HCT116 (cell line): ENCODE measurements at regions not wholly inside any gene's neighbourhood (a gene's known extent, or its start where the extent isn't known, plus 50 kb on each side); places are given as distances from the start of the nearest gene placed in this dataset.

Source experiments
- ATAC-seq: fragments of 200-7000 bp; cut with Tn5 transposase; 2 replicates; pipeline ENCODE4 v1.9.1; 2020; ENCODE audit warnings: mild to moderate bottlenecking, moderate library complexity
- BruUV-seq: library from RNA; stranded (reverse); fragments of 400-500 nt; replicated peaks from 2 replicates; lab custom pipeline; 2021; lab: Mats Ljungman, UMichigan
- CTCF ChIA-PET: fragments of 300-600 bp; sonication (Branson Sonifier 250); formaldehyde crosslinking; loops from one replicate; lab custom pipeline; 2021; ENCODE audit warnings: antibody characterized with exemption; lab: Charles Lee
- POLR2A ChIA-PET: fragments of 300-600, 350-600 bp; sonication (Branson Sonifier 250); formaldehyde crosslinking; loops from one replicate; lab custom pipeline; 2021; ENCODE audit warnings: antibody characterized with exemption; lab: Charles Lee
- RAD21 ChIA-PET, 2 experiments: fragments of 300-600 bp; sonication (Branson Sonifier 250); formaldehyde crosslinking; loops; one replicate each; lab custom pipeline; 2023; ENCODE audit warnings: low total read pairs in 2 of 2; ENCODE audit not compliant: uncharacterized antibody in 2 of 2, unreplicated experiment in 2 of 2, low non-redundant PET in 1 of 2; lab: Charles Lee
- DNase-seq: peaks from one replicate; pipeline ENCODE4 v3.0.0-alpha.2; 2010; ENCODE audit warnings: low read depth, low spot score
- H2AFZ ChIP-seq: fragments of 200-600 bp; shearing (Covaris generic), sonication (generic); 2 replicates; pipeline ENCODE4 v1.6.1; 2017; ENCODE audit warnings: low read depth, mixed run types, mixed read lengths, antibody characterized with exemption, low read length; ENCODE audit not compliant: poor library complexity, severe bottlenecking
- H3K27ac ChIP-seq: 2 replicates; pipeline ENCODE4 v1.5.1; 2012; ENCODE audit warnings: low read depth, low read length
- H3K27me3 ChIP-seq: fragments of 200-600 bp; sonication (generic); 2 replicates; pipeline ENCODE4 v1.6.1; 2016; ENCODE audit warnings: mixed run types, low read length, mixed read lengths; ENCODE audit not compliant: insufficient read depth
- H3K36me3 ChIP-seq, 2 experiments: fragments of 200-500 bp in 1 of 2; fragments of 200-600 bp in 1 of 2; sonication (Bioruptor generic) in 1 of 2; sonication (generic) in 1 of 2; 2 replicates each; pipeline versions ENCODE4 v1.5.1 to v1.6.1; 2014 to 2016; ENCODE audit warnings: low read length in 2 of 2, inconsistent platforms in 1 of 2, mixed read lengths in 1 of 2, mixed run types in 1 of 2; ENCODE audit not compliant: insufficient read depth in 2 of 2, control insufficient read depth in 1 of 2
- H3K4me1 ChIP-seq, 2 experiments: fragments of 200-600 bp in 1 of 2; sonication (generic) in 1 of 2; 2 replicates each; pipeline versions ENCODE4 v1.5.1 to v1.6.1; 2012 to 2017; ENCODE audit warnings: low read length in 2 of 2, inconsistent platforms in 1 of 2, mild to moderate bottlenecking in 1 of 2, mixed read lengths in 1 of 2, mixed run types in 1 of 2, moderate library complexity in 1 of 2; ENCODE audit not compliant: insufficient read depth in 2 of 2, control insufficient read depth in 1 of 2
- H3K4me2 ChIP-seq: fragments of 200-600 bp; sonication (generic); 2 replicates; pipeline ENCODE4 v1.6.1; 2017; ENCODE audit warnings: mixed run types, low read length, mixed read lengths
- H3K4me3 ChIP-seq, 2 experiments: fragments of 200-600 bp in 1 of 2; sonication (generic) in 1 of 2; replicated peaks in 1 of 2; 2 replicates each; pipeline ENCODE4 v1.5.1; 2011 to 2016; ENCODE audit warnings: low read length in 2 of 2, control low read depth in 1 of 2, low read depth in 1 of 2, mild to moderate bottlenecking in 1 of 2, mixed read lengths in 1 of 2, mixed run types in 1 of 2
- H3K79me2 ChIP-seq: fragments of 200-600 bp; sonication (generic); 2 replicates; pipeline ENCODE4 v1.6.1; 2017; ENCODE audit warnings: mild to moderate bottlenecking, mixed run types, low read length, moderate library complexity, mixed read lengths; ENCODE audit not compliant: insufficient read depth
- H3K9ac ChIP-seq: fragments of 200-600 bp; sonication (generic); 2 replicates; pipeline ENCODE4 v1.6.1; 2016; ENCODE audit warnings: low read length, mixed read lengths
- H3K9me2 ChIP-seq: fragments of 200-600 bp; sonication (generic), shearing (Covaris generic); 2 replicates; pipeline ENCODE4 v1.6.1; 2017; ENCODE audit warnings: mixed run types, mild to moderate bottlenecking, moderate library complexity; ENCODE audit not compliant: insufficient read depth
- H3K9me3 ChIP-seq, 2 experiments: fragments of 200-500 bp in 1 of 2; fragments of 200-600 bp in 1 of 2; sonication (Bioruptor generic) in 1 of 2; sonication (generic) in 1 of 2; 2 replicates each; pipeline ENCODE4 v1.6.1; 2014 to 2017; ENCODE audit warnings: low read length in 2 of 2, mixed read lengths in 2 of 2, inconsistent platforms in 1 of 2, low read depth in 1 of 2, mild to moderate bottlenecking in 1 of 2, mixed run types in 1 of 2, moderate library complexity in 1 of 2; ENCODE audit not compliant: control insufficient read depth in 1 of 2, insufficient read depth in 1 of 2
- H4K20me1 ChIP-seq: fragments of 200-600 bp; sonication (generic), shearing (Covaris generic); 2 replicates; pipeline ENCODE4 v1.6.1; 2017; ENCODE audit warnings: mixed run types, mild to moderate bottlenecking, moderate library complexity; ENCODE audit not compliant: insufficient read depth
- CBX3 ChIP-seq: IDR thresholded peaks from 2 replicates; pipeline ENCODE4 v1.6.1; 2012; ENCODE audit warnings: low read depth
- CEBPB ChIP-seq: IDR thresholded peaks from 2 replicates; pipeline ENCODE4 v1.6.1; 2012; ENCODE audit warnings: low read depth
- CTCF ChIP-seq, 3 experiments: fragments of 200-600 bp in 1 of 3; sonication (generic) in 1 of 3; IDR thresholded peaks in 2 of 3; conservative IDR thresholded peaks in 1 of 3; 2 replicates each; pipeline ENCODE4 v1.5.1; 2012 to 2017; ENCODE audit warnings: low read depth in 2 of 3, low read length in 2 of 3, antibody characterized with exemption in 1 of 3, borderline replicate concordance in 1 of 3, control low read depth in 1 of 3, mild to moderate bottlenecking in 1 of 3, mixed read lengths in 1 of 3, mixed run types in 1 of 3, moderate library complexity in 1 of 3; ENCODE audit not compliant: insufficient read depth in 1 of 3
- EGR1 ChIP-seq: IDR thresholded peaks from 2 replicates; pipeline ENCODE4 v1.6.1; 2012; ENCODE audit warnings: low read depth
- EZH2 ChIP-seq: fragments of 200-600 bp; sonication (generic); IDR thresholded peaks from 2 replicates; pipeline ENCODE4 v1.6.1; 2017; ENCODE audit warnings: antibody characterized with exemption, mixed run types
- EZH2phosphoT487 ChIP-seq: fragments of 200-600 bp; IDR thresholded peaks from 2 replicates; pipeline ENCODE4 v1.6.1; 2018; ENCODE audit warnings: antibody characterized with exemption, borderline replicate concordance
- JUND ChIP-seq: IDR thresholded peaks from 2 replicates; pipeline ENCODE4 v1.6.1; 2012
- MAX ChIP-seq: IDR thresholded peaks from 2 replicates; pipeline ENCODE4 v1.6.1; 2012
- POLR2A ChIP-seq: IDR thresholded peaks from 2 replicates; pipeline ENCODE4 v1.7.0; 2011; ENCODE audit warnings: borderline replicate concordance; ENCODE audit not compliant: insufficient read depth, insufficient read length; ENCODE audit errors: extremely low read depth
- POLR2AphosphoS5 ChIP-seq: IDR thresholded peaks from 2 replicates; pipeline ENCODE4 v1.6.1; 2011; ENCODE audit warnings: mild to moderate bottlenecking, low read depth, low read length, moderate library complexity
- RAD21 ChIP-seq: IDR thresholded peaks from 2 replicates; pipeline ENCODE4 v1.6.1; 2012; ENCODE audit warnings: low read depth, mild to moderate bottlenecking
- SP1 ChIP-seq: IDR thresholded peaks from 2 replicates; pipeline ENCODE4 v1.6.1; 2012; ENCODE audit warnings: low read depth
- SRF ChIP-seq: IDR thresholded peaks from 2 replicates; pipeline ENCODE4 v1.6.1; 2012; ENCODE audit warnings: low read depth
- TCF7L2 ChIP-seq: IDR thresholded peaks from 2 replicates; pipeline ENCODE4 v1.7.0; 2011; ENCODE audit warnings: borderline replicate concordance, inconsistent platforms; ENCODE audit not compliant: insufficient read depth, insufficient read length; ENCODE audit errors: extremely low read depth
- intact Hi-C: fragments of 100-400 bp; cut with micrococcal nuclease; formaldehyde crosslinking; loops from 2 replicates; pipeline ENCODE4 v1.10.0; 2022

- CTCF ChIA-PET, result no interaction called here
- POLR2A ChIA-PET, result no interaction called here
- ATAC-seq, result no peak
- H3K9ac ChIP-seq, result no peak overlapping the region
- H3K4me2 ChIP-seq, result no peak overlapping the region
- H2AFZ ChIP-seq, result no peak overlapping the region
- no peaks in the 10 kb centered on the region for H3K79me2 ChIP-seq
- no peaks in the 10 kb centered on the region for H3K4me1 ChIP-seq
- no peak overlapping the region for H3K4me3 ChIP-seq
- H3K27ac ChIP-seq, result no peak overlapping the region
- no peaks in the 10 kb centered on the region for H4K20me1 ChIP-seq
- intact Hi-C loops, result no loop called here
- TF ChIP-seq TCF7L2 (no peak), POLR2AphosphoS5 (no peak), EZH2 (no peak), RAD21 (no peak), MAX (no peak), CTCF (IDR thresholded peaks at IDR 0.05 in 2 of 3, conservative IDR thresholded peaks at IDR 0.05 in 1 of 3; ENCODE audit: borderline replicate concordance in 1 of 3, insufficient read depth in 1 of 3, low read depth in 2 of 3, low read length in 2 of 3) (no peak), CBX3 (no peak), SRF (no peak), EGR1 (no peak), POLR2A (no peak), SP1 (no peak), EZH2phosphoT487 (no peak), JUND (no peak), CEBPB (no peak)
- RAD21 ChIA-PET, result no interaction called here
- no TSS peak for BruUV-seq
- no peaks in the 10 kb centered on the region for H3K36me3 ChIP-seq
- no peaks in the 10 kb centered on the region for H3K9me2 ChIP-seq
- no peak for DNase-seq
- no peaks in the 10 kb centered on the region for H3K27me3 ChIP-seq
- H3K9me3 ChIP-seq, result peaks cover 0 to 21% of the 10 kb centered on the region in 2 experiments; a peak in 2 of 4 replicates
Observed at GRCh38 chr9:12170456-12170855, 522.7 kb upstream of the TYRP1 start.
